HCT116 (cell line): ENCODE measurements at regions not wholly inside any gene's neighbourhood (a gene's known extent, or its start where the extent isn't known, plus 50 kb on each side); places are given as distances from the start of the nearest gene placed in this dataset.

ENCODE experiments used
- ATAC-seq: fragments of 200-7000 bp; cut with Tn5 transposase; 2 replicates; pipeline ENCODE4 v1.9.1; 2020; ENCODE audit warnings: mild to moderate bottlenecking, moderate library complexity
- BruUV-seq: library from RNA; stranded (reverse); fragments of 400-500 nt; replicated peaks from 2 replicates; lab custom pipeline; 2021; lab: Mats Ljungman, UMichigan
- CTCF ChIA-PET: fragments of 300-600 bp; sonication (Branson Sonifier 250); formaldehyde crosslinking; loops from one replicate; lab custom pipeline; 2021; ENCODE audit warnings: antibody characterized with exemption; lab: Charles Lee
- POLR2A ChIA-PET: fragments of 300-600, 350-600 bp; sonication (Branson Sonifier 250); formaldehyde crosslinking; loops from one replicate; lab custom pipeline; 2021; ENCODE audit warnings: antibody characterized with exemption; lab: Charles Lee
- RAD21 ChIA-PET, 2 experiments: fragments of 300-600 bp; sonication (Branson Sonifier 250); formaldehyde crosslinking; loops; one replicate each; lab custom pipeline; 2023; ENCODE audit warnings: low total read pairs in 2 of 2; ENCODE audit not compliant: uncharacterized antibody in 2 of 2, unreplicated experiment in 2 of 2, low non-redundant PET in 1 of 2; lab: Charles Lee
- DNase-seq: peaks from one replicate; pipeline ENCODE4 v3.0.0-alpha.2; 2010; ENCODE audit warnings: low read depth, low spot score
- H2AFZ ChIP-seq: fragments of 200-600 bp; shearing (Covaris generic), sonication (generic); 2 replicates; pipeline ENCODE4 v1.6.1; 2017; ENCODE audit warnings: low read depth, mixed run types, mixed read lengths, antibody characterized with exemption, low read length; ENCODE audit not compliant: poor library complexity, severe bottlenecking
- H3K27ac ChIP-seq: 2 replicates; pipeline ENCODE4 v1.5.1; 2012; ENCODE audit warnings: low read depth, low read length
- H3K27me3 ChIP-seq: fragments of 200-600 bp; sonication (generic); 2 replicates; pipeline ENCODE4 v1.6.1; 2016; ENCODE audit warnings: mixed run types, low read length, mixed read lengths; ENCODE audit not compliant: insufficient read depth
- H3K36me3 ChIP-seq, 2 experiments: fragments of 200-500 bp in 1 of 2; fragments of 200-600 bp in 1 of 2; sonication (Bioruptor generic) in 1 of 2; sonication (generic) in 1 of 2; 2 replicates each; pipeline versions ENCODE4 v1.5.1 to v1.6.1; 2014 to 2016; ENCODE audit warnings: low read length in 2 of 2, inconsistent platforms in 1 of 2, mixed read lengths in 1 of 2, mixed run types in 1 of 2; ENCODE audit not compliant: insufficient read depth in 2 of 2, control insufficient read depth in 1 of 2
- H3K4me1 ChIP-seq, 2 experiments: fragments of 200-600 bp in 1 of 2; sonication (generic) in 1 of 2; 2 replicates each; pipeline versions ENCODE4 v1.5.1 to v1.6.1; 2012 to 2017; ENCODE audit warnings: low read length in 2 of 2, inconsistent platforms in 1 of 2, mild to moderate bottlenecking in 1 of 2, mixed read lengths in 1 of 2, mixed run types in 1 of 2, moderate library complexity in 1 of 2; ENCODE audit not compliant: insufficient read depth in 2 of 2, control insufficient read depth in 1 of 2
- H3K4me2 ChIP-seq: fragments of 200-600 bp; sonication (generic); 2 replicates; pipeline ENCODE4 v1.6.1; 2017; ENCODE audit warnings: mixed run types, low read length, mixed read lengths
- H3K4me3 ChIP-seq, 2 experiments: fragments of 200-600 bp in 1 of 2; sonication (generic) in 1 of 2; replicated peaks in 1 of 2; 2 replicates each; pipeline ENCODE4 v1.5.1; 2011 to 2016; ENCODE audit warnings: low read length in 2 of 2, control low read depth in 1 of 2, low read depth in 1 of 2, mild to moderate bottlenecking in 1 of 2, mixed read lengths in 1 of 2, mixed run types in 1 of 2
- H3K79me2 ChIP-seq: fragments of 200-600 bp; sonication (generic); 2 replicates; pipeline ENCODE4 v1.6.1; 2017; ENCODE audit warnings: mild to moderate bottlenecking, mixed run types, low read length, moderate library complexity, mixed read lengths; ENCODE audit not compliant: insufficient read depth
- H3K9ac ChIP-seq: fragments of 200-600 bp; sonication (generic); 2 replicates; pipeline ENCODE4 v1.6.1; 2016; ENCODE audit warnings: low read length, mixed read lengths
- H3K9me2 ChIP-seq: fragments of 200-600 bp; sonication (generic), shearing (Covaris generic); 2 replicates; pipeline ENCODE4 v1.6.1; 2017; ENCODE audit warnings: mixed run types, mild to moderate bottlenecking, moderate library complexity; ENCODE audit not compliant: insufficient read depth
- H3K9me3 ChIP-seq, 2 experiments: fragments of 200-500 bp in 1 of 2; fragments of 200-600 bp in 1 of 2; sonication (Bioruptor generic) in 1 of 2; sonication (generic) in 1 of 2; 2 replicates each; pipeline ENCODE4 v1.6.1; 2014 to 2017; ENCODE audit warnings: low read length in 2 of 2, mixed read lengths in 2 of 2, inconsistent platforms in 1 of 2, low read depth in 1 of 2, mild to moderate bottlenecking in 1 of 2, mixed run types in 1 of 2, moderate library complexity in 1 of 2; ENCODE audit not compliant: control insufficient read depth in 1 of 2, insufficient read depth in 1 of 2
- H4K20me1 ChIP-seq: fragments of 200-600 bp; sonication (generic), shearing (Covaris generic); 2 replicates; pipeline ENCODE4 v1.6.1; 2017; ENCODE audit warnings: mixed run types, mild to moderate bottlenecking, moderate library complexity; ENCODE audit not compliant: insufficient read depth
- ATF3 ChIP-seq: IDR thresholded peaks from 2 replicates; pipeline ENCODE4 v1.6.1; 2012
- CBX3 ChIP-seq: IDR thresholded peaks from 2 replicates; pipeline ENCODE4 v1.6.1; 2012; ENCODE audit warnings: low read depth
- CEBPB ChIP-seq: IDR thresholded peaks from 2 replicates; pipeline ENCODE4 v1.6.1; 2012; ENCODE audit warnings: low read depth
- CTCF ChIP-seq, 3 experiments: fragments of 200-600 bp in 1 of 3; sonication (generic) in 1 of 3; IDR thresholded peaks in 2 of 3; conservative IDR thresholded peaks in 1 of 3; 2 replicates each; pipeline ENCODE4 v1.5.1; 2012 to 2017; ENCODE audit warnings: low read depth in 2 of 3, low read length in 2 of 3, antibody characterized with exemption in 1 of 3, borderline replicate concordance in 1 of 3, control low read depth in 1 of 3, mild to moderate bottlenecking in 1 of 3, mixed read lengths in 1 of 3, mixed run types in 1 of 3, moderate library complexity in 1 of 3; ENCODE audit not compliant: insufficient read depth in 1 of 3
- EGR1 ChIP-seq: IDR thresholded peaks from 2 replicates; pipeline ENCODE4 v1.6.1; 2012; ENCODE audit warnings: low read depth
- ELF1 ChIP-seq: IDR thresholded peaks from 2 replicates; pipeline ENCODE4 v1.6.1; 2012; ENCODE audit warnings: low read depth, borderline replicate concordance
- EZH2 ChIP-seq: fragments of 200-600 bp; sonication (generic); IDR thresholded peaks from 2 replicates; pipeline ENCODE4 v1.6.1; 2017; ENCODE audit warnings: antibody characterized with exemption, mixed run types
- EZH2phosphoT487 ChIP-seq: fragments of 200-600 bp; IDR thresholded peaks from 2 replicates; pipeline ENCODE4 v1.6.1; 2018; ENCODE audit warnings: antibody characterized with exemption, borderline replicate concordance
- FOSL1 ChIP-seq: IDR thresholded peaks from 2 replicates; pipeline ENCODE4 v1.6.1; 2012; ENCODE audit warnings: low read depth
- JUND ChIP-seq: IDR thresholded peaks from 2 replicates; pipeline ENCODE4 v1.6.1; 2012
- POLR2A ChIP-seq: IDR thresholded peaks from 2 replicates; pipeline ENCODE4 v1.7.0; 2011; ENCODE audit warnings: borderline replicate concordance; ENCODE audit not compliant: insufficient read depth, insufficient read length; ENCODE audit errors: extremely low read depth
- POLR2AphosphoS5 ChIP-seq: IDR thresholded peaks from 2 replicates; pipeline ENCODE4 v1.6.1; 2011; ENCODE audit warnings: mild to moderate bottlenecking, low read depth, low read length, moderate library complexity
- RAD21 ChIP-seq: IDR thresholded peaks from 2 replicates; pipeline ENCODE4 v1.6.1; 2012; ENCODE audit warnings: low read depth, mild to moderate bottlenecking
- REST ChIP-seq: IDR thresholded peaks from 2 replicates; pipeline ENCODE4 v1.6.1; 2012; ENCODE audit warnings: low read depth
- SP1 ChIP-seq: IDR thresholded peaks from 2 replicates; pipeline ENCODE4 v1.6.1; 2012; ENCODE audit warnings: low read depth
- SRF ChIP-seq: IDR thresholded peaks from 2 replicates; pipeline ENCODE4 v1.6.1; 2012; ENCODE audit warnings: low read depth
- TCF7L2 ChIP-seq: IDR thresholded peaks from 2 replicates; pipeline ENCODE4 v1.7.0; 2011; ENCODE audit warnings: borderline replicate concordance, inconsistent platforms; ENCODE audit not compliant: insufficient read depth, insufficient read length; ENCODE audit errors: extremely low read depth
- ZFX ChIP-seq: fragments of 450-650 bp; IDR thresholded peaks from 2 replicates; pipeline ENCODE4 v1.6.1; 2017
- ZNF274 ChIP-seq: fragments of 200-500 bp; sonication (Bioruptor generic); IDR thresholded peaks from 2 replicates; pipeline ENCODE4 v1.6.1; 2014; ENCODE audit warnings: mild to moderate bottlenecking, low read depth, low read length, inconsistent platforms
- intact Hi-C: fragments of 100-400 bp; cut with micrococcal nuclease; formaldehyde crosslinking; loops from 2 replicates; pipeline ENCODE4 v1.10.0; 2022

GRCh38 chr5:147971472-147971871 lies 65.1 kb upstream of the C5orf46 start:
- Histone ChIP-seq H3K4me1 (no peaks in the 10 kb centered on the region), H3K27ac (no peak overlapping the region), H3K9me3 (no peaks in the 10 kb centered on the region), H4K20me1 (no peaks in the 10 kb centered on the region), H3K79me2 (no peaks in the 10 kb centered on the region), H3K36me3 (no peaks in the 10 kb centered on the region), H2AFZ (no peak overlapping the region), H3K27me3 (no peaks in the 10 kb centered on the region), H3K9ac (no peak overlapping the region), H3K4me2 (no peak overlapping the region), H3K9me2 (no peaks in the 10 kb centered on the region), H3K4me3 (no peak overlapping the region)
- ChIA-PET POLR2A (no interaction called here), CTCF (no interaction called here), RAD21 (no interaction called here)
- TF ChIP-seq POLR2AphosphoS5 (no peak), SP1 (no peak), JUND (no peak), TCF7L2 (no peak), CBX3 (no peak), CEBPB (no peak), ZNF274 (no peak), ELF1 (no peak), FOSL1 (no peak), EZH2 (no peak), REST (no peak), RAD21 (no peak), ZFX (no peak), POLR2A (no peak), ATF3 (no peak), CTCF (IDR thresholded peaks at IDR 0.05 in 2 of 3, conservative IDR thresholded peaks at IDR 0.05 in 1 of 3; ENCODE audit: borderline replicate concordance in 1 of 3, insufficient read depth in 1 of 3, low read depth in 2 of 3, low read length in 2 of 3) (no peak), EZH2phosphoT487 (no peak), SRF (no peak), EGR1 (no peak)
- no TSS peak for BruUV-seq
- ATAC-seq (no peak), DNase-seq (no peak)
- intact Hi-C loops: no loop called here
